ENCODE measurements at regions not wholly inside any gene's neighbourhood (a gene's known extent, or its start where the extent isn't known, plus 50 kb on each side); places are given as distances from the start of the nearest gene placed in this dataset.

- H3K9me3 ChIP-seq, result no peaks in the 10 kb centered on the region
- DNase-seq (ENCODE audit: low spot score in 2 of 2), result no peak
- H3K4me1 ChIP-seq, result peaks cover 0 to 15% (median 0%) of the 10 kb centered on the region in 4 donors
- TF ChIP-seq CTCF (IDR thresholded peaks at IDR 0.05) (no peak), EP300 (IDR thresholded peaks at IDR 0.05) (peak in 1 of 2 donors; percentile 57), POLR2A (IDR thresholded peaks at IDR 0.05) (no peak)
- WGBS, 2 donors, result 86 to 87% methylated on average over 9 of the region's 9 CpGs
- no peak overlapping the region for H3K27ac ChIP-seq
- H3K27me3 ChIP-seq, result no peaks in the 10 kb centered on the region
- no peaks in the 10 kb centered on the region for H3K36me3 ChIP-seq
- no peak overlapping the region for H3K4me3 ChIP-seq
Observed at GRCh38 chr17:27986805-27987684, 55.4 kb upstream of the NLK start.

- no peaks in the 10 kb centered on the region for H3K27me3 ChIP-seq
- no peaks in the 10 kb centered on the region for H3K9me3 ChIP-seq
- no peaks in the 10 kb centered on the region for H3K36me3 ChIP-seq
- peaks cover 0 to 23% (median 0%) of the 10 kb centered on the region in 4 donors for H3K4me1 ChIP-seq
- 86 to 89% methylated on average over 3 of the region's 3 CpGs for WGBS, 2 donors
- no peak for DNase-seq (ENCODE audit: low spot score in 2 of 2)
- TF ChIP-seq CTCF (IDR thresholded peaks at IDR 0.05) (no peak), EP300 (IDR thresholded peaks at IDR 0.05) (no peak), POLR2A (IDR thresholded peaks at IDR 0.05) (no peak)
- no peak overlapping the region for H3K27ac ChIP-seq
- no peak overlapping the region for H3K4me3 ChIP-seq
Observed at GRCh38 chr17:27989046-27989445, 53.4 kb upstream of the NLK start.

- no peak overlapping the region for H3K27ac ChIP-seq
- no peaks in the 10 kb centered on the region for H3K36me3 ChIP-seq
- 84 to 93% methylated on average over 2 of the region's 2 CpGs for WGBS, 2 donors
- TF ChIP-seq CTCF (IDR thresholded peaks at IDR 0.05) (no peak), POLR2A (IDR thresholded peaks at IDR 0.05) (no peak), EP300 (IDR thresholded peaks at IDR 0.05) (no peak)
- no peak for DNase-seq (ENCODE audit: low spot score in 2 of 2)
- H3K4me1 ChIP-seq, result peaks cover 0 to 19% (median 0%) of the 10 kb centered on the region in 4 donors
- H3K27me3 ChIP-seq, result no peaks in the 10 kb centered on the region
- H3K4me3 ChIP-seq, result no peak overlapping the region
- no peaks in the 10 kb centered on the region for H3K9me3 ChIP-seq
Observed at GRCh38 chr17:27990100-27990499, 52.4 kb upstream of the NLK start.

GRCh38 chr17:27990979-27991378 is 51.5 kb upstream of the NLK start:
- Histone ChIP-seq H3K27me3 (no peaks in the 10 kb centered on the region), H3K36me3 (no peaks in the 10 kb centered on the region), H3K27ac (no peak overlapping the region), H3K9me3 (no peaks in the 10 kb centered on the region), H3K4me3 (no peak overlapping the region), H3K4me1 (peaks cover 0 to 14% (median 0%) of the 10 kb centered on the region in 4 donors)
- DNase-seq (ENCODE audit: low spot score in 2 of 2), result no peak
- WGBS, 2 donors, result 95% methylated on average over 5 of the region's 5 CpGs
- TF ChIP-seq CTCF (IDR thresholded peaks at IDR 0.05), result no peak
- TF ChIP-seq POLR2A (IDR thresholded peaks at IDR 0.05), result no peak
- no peak for TF ChIP-seq EP300 (IDR thresholded peaks at IDR 0.05)

GRCh38 chr17:27991462-27991993 is 50.9 kb upstream of the NLK start:
- Histone ChIP-seq H3K27ac (no peak overlapping the region), H3K9me3 (no peaks in the 10 kb centered on the region), H3K27me3 (no peaks in the 10 kb centered on the region), H3K4me3 (no peak overlapping the region), H3K4me1 (peaks cover 0 to 14% (median 0%) of the 10 kb centered on the region in 4 donors), H3K36me3 (no peaks in the 10 kb centered on the region)
- 79 to 94% methylated on average over 1 of the region's 1 CpG for WGBS, 2 donors
- no peak for DNase-seq (ENCODE audit: low spot score in 2 of 2)
- TF ChIP-seq EP300 (IDR thresholded peaks at IDR 0.05) (no peak), POLR2A (IDR thresholded peaks at IDR 0.05) (no peak), CTCF (IDR thresholded peaks at IDR 0.05) (no peak)

Data from tibial nerve (tissue), 4 donors.